ENCODE measurements at regions not wholly inside any gene's neighbourhood (a gene's known extent, or its start where the extent isn't known, plus 50 kb on each side); places are given as distances from the start of the nearest gene placed in this dataset.

DNA sequence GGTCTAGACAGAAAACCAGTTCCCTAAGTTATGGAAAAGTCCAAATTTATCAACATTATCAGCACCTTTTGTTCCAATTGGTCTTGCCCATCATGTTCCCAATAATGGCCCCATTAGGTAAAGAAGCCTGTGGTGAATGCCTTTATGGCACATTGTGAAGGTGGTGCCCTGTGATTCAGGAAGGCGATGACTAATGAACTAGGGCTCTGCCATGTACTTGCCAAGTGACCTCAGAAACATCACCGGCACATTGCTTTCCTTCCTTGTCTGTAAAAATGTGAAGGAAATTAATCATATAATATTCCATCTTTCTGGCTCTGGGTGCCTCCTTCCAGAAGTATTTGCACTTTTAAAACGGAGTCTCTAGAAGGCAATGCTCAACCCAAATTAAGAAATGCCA lies 132.3 kb downstream of the UNC5CL start:
- DNase-seq, result no peak

DNA sequence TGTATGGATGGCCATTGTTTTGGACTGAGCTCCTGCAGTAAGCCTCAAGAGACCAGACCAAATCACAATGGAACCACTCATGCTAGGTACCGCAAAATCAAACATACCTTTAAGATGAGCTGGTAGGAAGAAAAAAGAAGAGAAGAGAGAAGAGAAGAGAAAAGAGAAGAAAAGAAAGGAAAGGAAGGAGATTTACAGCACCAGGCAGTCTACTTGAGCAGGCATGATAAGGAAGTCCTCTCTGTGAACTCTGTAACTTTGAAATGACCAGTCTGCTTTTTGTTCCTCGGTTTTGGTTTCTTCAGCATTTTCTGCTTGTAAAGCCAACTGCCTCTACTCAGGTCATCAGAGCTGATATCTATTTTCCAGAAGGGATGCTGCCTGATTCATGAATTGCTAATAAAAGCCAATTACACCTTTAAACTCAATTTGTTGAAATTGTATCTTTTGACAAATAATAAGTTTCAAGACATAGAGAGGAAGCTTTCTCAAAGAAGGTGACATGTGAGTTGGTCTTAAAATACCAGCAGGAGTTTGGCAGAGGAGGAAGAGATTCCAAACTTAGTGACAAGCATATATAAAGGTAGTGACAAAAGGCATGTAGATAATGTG lies 134.3 kb downstream of the UNC5CL start:
- DNase-seq, result no peak

DNA sequence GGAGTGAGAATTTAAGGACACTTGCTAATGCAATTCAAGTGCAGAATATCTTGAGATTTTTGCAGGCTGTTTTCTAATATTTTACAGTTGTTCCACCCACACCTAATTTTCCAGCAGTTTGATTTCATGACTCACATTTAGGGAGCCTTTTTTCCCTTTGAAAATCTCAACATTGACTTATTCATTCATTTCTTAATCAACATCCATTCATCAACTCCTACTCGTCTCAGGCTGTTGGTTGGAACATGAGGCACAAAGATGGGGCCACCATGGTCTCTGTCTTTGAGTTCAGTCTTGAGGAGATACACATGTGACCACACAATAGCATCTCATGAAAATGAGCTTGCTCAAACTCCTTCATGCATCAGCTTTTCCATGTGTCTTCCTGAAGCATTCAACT lies 135.6 kb downstream of the UNC5CL start:
- DNase-seq, result no peak

DNA sequence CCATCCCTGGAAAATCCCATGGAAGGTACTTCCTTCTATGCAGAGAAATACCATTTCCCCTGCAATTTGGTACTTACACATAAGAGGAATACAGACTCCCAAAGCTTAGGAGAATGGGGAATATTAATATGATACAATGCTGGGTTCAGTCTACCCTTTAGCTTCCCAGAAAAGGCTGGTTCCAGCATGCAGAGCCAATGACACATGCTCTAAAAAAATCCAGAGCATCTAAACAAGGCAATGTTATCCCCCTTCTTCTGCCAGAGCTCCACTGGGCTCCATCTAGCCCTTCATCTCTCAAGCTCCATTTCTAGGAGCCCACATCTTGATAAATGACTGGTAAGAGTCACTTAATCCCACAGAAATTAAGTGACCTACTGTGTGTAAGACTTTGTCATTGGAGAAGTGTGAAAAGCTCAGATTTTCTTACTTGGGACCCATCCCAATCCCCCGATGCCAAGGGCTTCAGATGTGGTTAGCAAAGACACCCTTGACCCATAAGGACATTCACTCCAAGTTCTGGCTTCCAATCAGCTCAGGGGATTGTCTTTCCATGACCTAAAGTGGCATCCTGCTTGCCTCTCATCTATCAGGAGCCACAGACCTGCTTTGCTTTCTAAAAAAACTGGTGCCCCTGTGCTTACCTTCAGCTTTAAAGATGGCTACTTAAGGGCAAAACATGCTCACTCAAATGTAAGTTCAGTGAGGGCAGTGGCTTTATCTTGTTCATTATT lies 137.5 kb downstream of the UNC5CL start:
- no peak for DNase-seq

DNA sequence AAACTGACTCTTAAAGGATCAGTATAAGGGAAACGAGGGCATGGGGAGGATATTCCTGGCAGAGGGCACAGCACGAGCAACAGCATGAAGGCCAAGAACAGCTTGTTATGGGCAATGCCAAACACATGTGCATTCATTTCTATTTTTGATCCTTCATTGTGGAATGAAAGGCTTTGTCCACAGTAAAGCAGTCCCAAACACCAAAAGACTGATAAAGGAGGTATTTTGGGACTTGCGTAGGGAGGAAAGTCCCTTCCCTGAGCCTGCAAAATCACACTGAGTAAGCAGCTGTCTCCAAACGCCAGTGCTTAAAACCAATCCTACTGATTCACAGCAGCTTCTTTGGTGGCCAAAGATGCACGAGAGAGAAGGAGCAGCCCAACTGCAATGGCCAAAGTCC lies 138.2 kb downstream of the UNC5CL start:
- no peak for DNase-seq

GRCh38 chr6:40899684-40900155 lies 139.3 kb downstream of the UNC5CL start:
- DNase-seq, result no peak

DNA sequence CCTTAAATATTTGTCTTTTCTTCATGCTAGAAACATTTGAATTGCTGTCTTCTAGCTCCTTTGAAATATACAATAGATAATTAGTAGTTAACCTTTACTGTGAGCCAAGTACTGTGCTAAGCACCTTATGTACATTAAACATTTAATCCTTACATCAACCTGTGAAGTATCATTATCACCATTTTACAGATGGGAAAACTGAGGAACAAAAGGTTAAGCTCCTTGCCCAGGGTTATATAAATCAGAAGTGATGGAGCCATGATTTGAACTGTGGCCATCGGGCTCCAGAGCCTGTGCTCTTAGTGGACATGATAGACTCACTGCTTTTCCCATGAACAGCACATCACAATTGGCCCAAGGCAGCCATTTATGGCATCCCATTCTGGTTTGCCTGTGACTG lies 140.9 kb downstream of the UNC5CL start:
- DNase-seq, result no peak

DNA sequence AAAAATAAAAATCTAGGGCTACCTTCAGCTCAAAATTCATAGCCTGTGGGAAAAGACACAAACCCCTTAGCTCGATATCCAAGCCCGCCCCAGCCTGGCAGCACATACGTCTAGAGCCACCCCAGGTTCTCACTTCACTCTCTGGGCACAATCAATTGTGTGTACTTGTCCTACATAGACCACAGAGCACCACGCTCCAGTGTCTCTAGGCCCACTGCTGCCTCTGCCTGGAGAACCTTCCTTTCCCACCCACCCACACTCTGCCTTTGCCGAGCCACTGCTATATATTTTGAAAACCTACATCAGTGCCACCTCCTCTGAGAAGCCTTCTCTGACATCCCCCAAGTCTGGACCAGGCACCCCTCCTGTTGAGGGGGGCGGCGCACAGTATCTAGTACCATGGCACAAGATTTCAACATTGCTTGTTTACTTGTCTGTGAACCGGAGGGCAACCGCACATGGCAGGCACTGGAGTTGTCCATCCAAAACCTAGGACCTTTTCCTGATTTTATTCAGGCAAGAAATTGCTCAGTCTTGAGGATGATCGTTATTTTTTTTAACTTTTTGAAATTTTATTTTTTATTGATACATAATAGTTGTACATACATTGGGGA lies 141.5 kb downstream of the UNC5CL start:
- no peak for DNase-seq

DNA sequence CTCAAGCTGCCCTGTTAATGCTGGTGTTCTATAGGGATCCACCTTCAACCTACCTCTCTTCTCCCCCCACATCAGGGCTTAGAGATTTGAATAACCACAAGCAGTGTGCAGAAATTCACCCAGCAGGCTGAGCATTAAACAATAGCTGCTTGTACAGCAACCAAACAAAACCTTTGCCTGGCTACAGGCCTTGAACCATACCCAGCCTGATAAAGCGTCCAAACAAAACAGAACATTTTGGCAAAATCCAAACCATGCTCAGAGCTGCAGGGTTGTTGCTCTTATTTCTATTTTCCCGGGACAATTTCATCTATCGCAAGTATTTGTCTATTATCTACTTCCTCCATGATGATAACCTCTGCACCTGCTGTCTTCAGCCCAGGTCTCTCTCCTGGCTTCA lies 142.3 kb downstream of the UNC5CL start:
- DNase-seq, result no peak

- no peak for DNase-seq
Measured at GRCh38 chr6:40894962-40895799, 143.8 kb downstream of the UNC5CL start.

DNA sequence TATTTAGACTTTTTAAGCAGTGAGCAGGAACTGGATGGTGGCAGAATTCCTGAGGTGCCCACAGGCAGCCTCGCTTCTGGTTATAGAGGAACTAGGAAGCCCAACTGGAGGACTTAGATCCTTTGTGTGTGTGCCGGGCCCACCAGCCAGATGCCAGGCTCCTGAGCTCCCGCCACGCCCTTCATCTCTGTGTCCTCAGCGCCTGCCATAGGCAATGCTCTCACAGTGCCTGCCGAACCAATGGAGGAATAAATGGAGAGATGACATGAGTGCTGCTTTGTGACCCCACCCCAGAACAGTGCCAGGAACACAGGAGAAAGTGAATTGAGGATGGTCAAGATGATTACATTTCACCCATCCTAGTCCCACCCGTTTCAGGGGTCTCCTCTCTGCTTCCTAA lies 146.0 kb downstream of the UNC5CL start:
- DNase-seq, result no peak

- no peak for DNase-seq
Measured at GRCh38 chr6:40892223-40892622, 146.8 kb downstream of the UNC5CL start.

- no peak for DNase-seq
Measured at GRCh38 chr6:40891686-40892085, 147.3 kb downstream of the UNC5CL start.

DNA sequence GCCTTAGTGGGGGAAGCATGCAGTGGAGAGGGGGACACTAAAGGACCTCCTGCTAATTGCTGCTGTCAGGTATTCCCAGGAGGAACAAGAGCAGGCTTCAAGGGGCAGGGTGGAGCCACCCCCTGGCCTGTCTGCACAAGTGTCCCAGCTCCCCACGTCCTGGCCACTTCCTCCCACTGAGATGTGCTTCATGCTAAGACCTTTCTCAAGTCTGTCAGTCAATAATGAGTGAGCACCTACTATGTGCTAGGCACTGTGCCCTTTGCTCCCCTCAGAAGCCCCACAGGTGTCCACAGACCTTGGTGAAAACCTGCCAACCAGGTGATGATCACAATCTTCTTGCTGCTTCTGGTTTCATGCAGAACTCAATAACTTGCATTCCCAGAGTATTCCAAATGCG lies 147.9 kb downstream of the UNC5CL start:
- no peak for DNase-seq

- DNase-seq, result no peak
Measured at GRCh38 chr6:40889137-40889832, 149.7 kb downstream of the UNC5CL start.

DNA sequence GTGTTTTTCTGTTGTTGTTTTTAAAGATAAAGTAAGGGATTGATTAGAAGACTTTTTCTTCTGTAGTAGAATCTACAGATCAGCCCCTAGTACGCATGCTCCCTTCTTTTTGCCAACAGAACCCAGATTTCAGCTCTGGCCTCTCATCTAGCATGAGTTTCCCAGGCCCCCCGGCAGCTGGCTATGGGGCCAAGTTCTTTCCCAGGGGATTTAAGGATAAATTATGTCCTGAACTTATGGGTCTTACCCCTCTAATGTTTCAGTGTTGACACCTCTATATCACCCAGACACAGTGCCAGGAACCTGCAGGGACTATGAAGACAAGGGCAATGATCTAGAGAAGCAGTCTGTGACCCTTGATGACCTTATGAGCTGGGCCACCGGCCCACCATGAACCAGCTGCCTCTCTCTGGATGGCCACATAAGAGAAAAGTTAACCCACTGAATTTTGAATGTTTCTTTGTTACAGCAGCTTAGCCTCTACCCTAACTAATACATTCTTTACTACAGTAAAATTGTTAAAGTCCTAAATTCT lies 150.5 kb downstream of the UNC5CL start:
- no peak for DNase-seq

- DNase-seq, result no peak
Measured at GRCh38 chr6:40887792-40888340, 151.2 kb downstream of the UNC5CL start.

DNA sequence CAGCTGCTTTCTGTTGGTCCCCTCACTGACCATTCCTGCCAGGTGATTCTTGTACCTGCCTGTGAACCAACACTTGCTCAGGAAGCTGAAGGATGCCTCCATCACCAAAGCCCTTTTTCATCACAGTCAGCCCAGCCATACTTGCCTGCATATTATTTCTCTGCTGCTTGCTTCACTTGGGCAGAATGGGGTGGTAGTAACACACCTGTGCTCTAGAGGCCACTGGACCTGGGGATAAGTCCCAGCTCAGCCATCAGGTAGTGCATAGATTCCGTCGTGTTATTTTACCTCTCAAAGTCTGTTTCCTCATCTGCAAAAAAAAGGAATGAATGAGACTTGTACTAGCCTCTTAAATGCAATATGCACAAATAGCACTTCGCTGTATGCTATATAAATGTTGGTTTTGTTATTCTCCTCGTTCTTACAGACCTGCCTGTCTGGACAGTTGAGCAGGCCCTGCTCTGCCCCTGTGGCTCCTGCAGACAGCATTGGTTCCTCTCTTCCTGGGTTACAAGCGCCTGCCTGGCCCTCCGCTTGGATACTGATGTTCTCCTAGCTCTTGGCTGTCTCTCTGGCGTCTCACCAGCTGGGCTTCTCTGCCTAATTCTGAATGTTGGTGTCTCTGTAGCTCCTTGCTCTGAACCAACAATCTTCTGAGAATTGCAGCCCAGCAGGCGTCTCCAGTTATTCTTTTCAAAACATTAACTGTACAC lies 151.8 kb downstream of the UNC5CL start:
- DNase-seq, result no peak

DNA sequence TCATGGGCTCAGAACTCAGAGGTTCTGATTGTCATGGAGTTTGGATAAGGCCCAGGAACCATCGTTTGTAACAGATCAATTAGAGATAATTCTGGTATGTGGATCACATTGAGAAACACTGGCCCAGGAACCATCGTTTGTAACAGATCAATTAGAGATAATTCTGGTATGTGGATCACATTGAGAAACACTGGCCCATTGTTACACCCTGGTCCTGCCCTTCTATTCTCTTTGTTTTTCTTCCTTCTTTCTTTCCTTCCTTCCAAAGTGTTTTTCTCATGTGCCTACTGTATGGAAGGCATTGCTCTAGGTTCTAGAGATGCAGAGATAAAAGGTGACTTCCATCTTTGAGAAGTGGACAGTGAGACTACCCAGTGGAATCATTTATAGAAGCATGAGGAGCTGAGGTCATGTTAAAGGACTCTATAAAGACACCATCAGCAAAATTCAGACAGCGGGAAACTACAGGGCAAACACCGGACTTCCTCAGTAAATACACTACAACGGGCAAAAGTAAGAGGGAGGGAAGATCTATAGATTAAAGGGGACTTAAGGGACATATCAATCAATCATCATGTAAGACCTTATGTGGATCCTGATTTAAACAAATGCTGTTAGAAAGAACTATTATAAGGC lies 153.8 kb downstream of the UNC5CL start:
- DNase-seq, result no peak

- no peak for DNase-seq
Measured at GRCh38 chr6:40882323-40882997, 156.6 kb downstream of the UNC5CL start.

All from DMS79 (cell line).